ENCODE measurements at regions not wholly inside any gene's neighbourhood (a gene's known extent, or its start where the extent isn't known, plus 50 kb on each side); places are given as distances from the start of the nearest gene placed in this dataset.
"Not testable (repeated sequence)": the region's sequence is repeated elsewhere in the genome, so short reads cannot be mapped to it uniquely, and the experiment has no call there.

DNA sequence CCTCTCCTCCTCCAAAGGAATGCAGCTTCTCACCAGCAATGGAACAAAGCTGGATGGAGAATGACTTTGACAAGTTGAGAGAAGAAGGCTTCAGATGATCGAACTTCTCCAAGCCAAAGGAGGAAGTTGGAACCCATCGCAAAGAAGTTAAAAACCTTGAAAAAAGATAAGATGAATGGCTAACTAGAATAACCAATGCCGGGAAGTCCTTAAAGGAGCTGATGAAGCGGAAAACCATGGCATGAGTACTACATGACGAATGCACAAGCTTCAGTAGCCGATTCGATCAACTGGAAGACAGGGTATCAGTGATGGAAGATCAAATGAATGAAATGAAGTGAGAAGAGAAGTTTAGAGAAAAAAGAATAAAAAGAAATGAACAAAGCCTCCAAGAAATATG is 629.2 kb upstream of the PABPC4L start:
- ATAC-seq; intact Hi-C loops (cut with DNase I); DNase-seq (ENCODE audit: missing footprints): not testable (repeated sequence)

DNA sequence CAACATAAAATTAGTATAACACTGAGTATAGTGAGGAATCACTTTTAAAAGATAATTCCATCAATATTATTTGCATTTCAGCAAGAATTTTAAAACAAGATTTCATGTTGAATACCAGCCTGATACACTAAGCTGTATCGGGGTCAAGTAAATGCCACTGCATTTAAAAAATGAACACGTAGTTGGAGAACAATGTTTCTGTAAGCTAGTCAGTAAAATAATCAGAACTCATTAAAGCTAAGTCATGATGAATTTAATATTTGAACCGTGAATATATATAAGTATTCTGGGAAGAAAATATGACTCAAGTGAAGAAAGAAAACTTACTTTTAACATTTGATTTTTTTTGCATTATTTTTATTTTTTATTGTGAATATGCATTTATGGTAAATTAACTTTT is 611.0 kb upstream of the PABPC4L start:
- ATAC-seq (no peak), DNase-seq (ENCODE audit: missing footprints) (no peak)
- intact Hi-C loops (cut with DNase I), result no loop called here

DNA sequence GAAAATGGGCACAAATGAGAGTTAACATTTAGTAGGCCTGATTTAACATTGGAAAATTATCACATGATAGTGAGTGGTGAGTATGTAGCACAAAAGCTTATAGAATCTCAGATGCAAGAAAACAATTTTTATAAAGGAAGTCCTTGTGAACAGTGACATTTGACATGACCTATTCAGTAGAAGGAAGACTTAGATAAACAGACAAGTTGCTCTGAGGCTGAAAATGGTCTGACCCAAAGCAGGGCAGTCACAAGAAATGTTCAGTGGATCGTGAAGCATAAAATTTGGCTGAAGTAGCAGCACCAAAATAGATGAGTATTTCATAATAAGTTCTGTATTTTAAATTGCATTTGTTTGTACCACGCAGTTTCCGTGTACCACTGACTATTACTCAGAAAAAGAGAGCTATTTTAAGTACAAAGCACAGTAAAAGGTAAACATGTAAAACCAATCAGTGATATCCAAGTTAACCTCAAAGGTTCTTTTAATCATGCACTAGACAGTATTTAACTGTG is 605.7 kb upstream of the PABPC4L start:
- ATAC-seq (no peak), DNase-seq (ENCODE audit: missing footprints) (no peak)
- intact Hi-C loops (cut with DNase I), result no loop called here

DNA sequence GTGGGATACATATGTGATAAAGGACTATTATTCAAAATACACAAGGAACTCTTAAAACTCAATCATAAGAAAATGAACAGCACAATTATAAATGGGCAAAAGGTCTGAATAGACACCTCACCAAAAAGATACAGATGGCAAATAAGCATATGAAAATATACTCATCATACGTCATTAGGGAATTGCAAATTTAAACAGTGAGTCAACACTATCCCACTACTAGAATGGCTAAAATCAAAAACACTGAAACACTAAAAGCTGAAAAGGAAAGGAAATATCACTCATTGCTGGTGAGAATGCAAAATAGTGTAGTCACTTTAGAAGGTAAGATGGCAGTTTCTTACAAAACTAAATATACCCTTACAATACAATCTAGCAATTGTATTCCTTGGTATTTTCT is 597.0 kb upstream of the PABPC4L start:
- ATAC-seq (no peak), DNase-seq (ENCODE audit: missing footprints) (no peak)
- intact Hi-C loops (cut with DNase I), result no loop called here

DNA sequence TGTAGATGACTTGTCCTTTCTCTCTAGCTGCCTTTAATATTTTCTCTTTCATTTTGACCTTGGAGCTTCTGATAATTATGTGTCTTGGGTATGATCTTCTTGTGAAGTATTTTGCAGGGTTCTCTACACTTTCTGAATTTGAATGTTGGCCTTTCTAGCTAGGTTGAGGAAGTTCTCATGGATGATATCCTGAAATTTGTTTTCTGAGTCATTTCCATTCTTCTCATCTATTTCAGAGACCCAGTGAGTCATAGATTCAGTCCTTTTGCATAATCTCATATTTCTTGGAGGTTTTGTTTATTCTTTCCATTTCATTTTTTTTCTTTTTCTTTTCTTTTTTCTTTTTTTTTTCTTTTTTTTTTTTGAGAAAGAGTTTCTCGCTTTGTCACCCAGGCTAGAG is 585.7 kb upstream of the PABPC4L start:
- intact Hi-C loops (cut with DNase I), result no loop called here
- ATAC-seq, result no peak
- DNase-seq (ENCODE audit: missing footprints), result no peak

DNA sequence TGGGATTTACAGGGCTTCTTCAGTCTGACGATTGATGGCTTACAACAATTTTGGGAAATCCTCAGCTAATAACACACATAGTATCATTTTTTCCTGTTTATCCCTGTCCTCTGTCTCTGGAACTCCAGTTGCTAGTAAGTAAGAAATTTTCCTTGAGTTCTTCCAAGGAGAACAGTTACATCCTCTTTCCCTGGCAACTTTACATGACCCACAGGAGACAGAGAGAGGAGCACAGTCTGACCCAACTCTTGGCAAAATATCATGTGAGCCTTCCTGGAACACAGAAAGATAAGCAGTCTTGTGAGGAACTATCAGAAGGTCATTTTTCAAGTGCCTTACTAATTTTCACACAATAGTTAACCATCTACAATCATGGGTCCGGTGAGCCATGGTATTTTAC is 578.7 kb upstream of the PABPC4L start:
- ATAC-seq, result no peak

DNA sequence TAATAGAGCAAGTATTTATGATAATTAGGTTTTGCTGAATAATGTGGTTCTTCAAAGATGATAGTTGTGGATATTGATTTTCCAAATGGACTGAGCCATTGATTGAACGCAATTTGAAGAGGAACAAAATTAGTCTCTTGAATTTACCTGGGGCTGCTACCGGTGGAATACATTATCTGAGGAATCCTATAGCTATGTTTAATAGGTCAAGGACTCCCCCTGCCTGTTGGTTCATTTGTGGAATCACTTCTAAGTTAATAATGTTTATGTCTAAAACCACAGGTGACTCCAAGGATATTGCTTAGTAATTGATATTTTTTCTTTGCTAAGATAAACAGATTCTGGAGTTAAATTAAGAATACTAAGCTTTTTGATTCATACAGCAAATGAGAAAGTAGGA is 576.0 kb upstream of the PABPC4L start:
- ATAC-seq (no peak), DNase-seq (ENCODE audit: missing footprints) (no peak)
- intact Hi-C loops (cut with DNase I), result no loop called here

More for the DNA sequence above, 578.7 kb upstream of the PABPC4L start:
- DNase-seq (ENCODE audit: missing footprints), result no peak
- intact Hi-C loops (cut with DNase I), result no loop called here

DNA sequence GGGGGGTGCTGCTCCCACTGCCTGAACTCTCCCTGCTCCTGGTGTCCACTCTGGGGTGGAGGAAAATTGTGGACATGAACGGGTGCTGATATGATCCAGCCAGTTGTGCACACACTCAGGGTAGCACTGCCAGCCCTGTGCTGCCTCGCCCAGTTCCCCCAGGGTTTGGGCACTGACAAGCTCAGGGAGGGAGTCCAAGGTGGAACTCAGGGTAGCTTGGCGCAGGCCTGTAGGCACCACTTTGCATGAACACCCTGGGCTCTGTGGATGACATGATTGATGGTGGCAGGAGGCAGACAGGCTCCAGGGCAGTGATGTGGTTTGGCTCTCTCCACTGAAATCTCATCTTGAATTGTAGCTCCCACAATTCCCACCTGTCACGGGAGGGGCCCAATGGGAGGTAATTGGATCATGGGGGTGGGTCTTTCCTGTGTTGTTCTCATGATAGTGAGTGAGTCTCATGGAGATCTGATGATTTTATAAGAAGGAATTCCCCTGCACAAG is 572.0 kb upstream of the PABPC4L start:
- ATAC-seq (no peak), DNase-seq (ENCODE audit: missing footprints) (peak; percentile 41)
- intact Hi-C loops (cut with DNase I), result no loop called here

DNA sequence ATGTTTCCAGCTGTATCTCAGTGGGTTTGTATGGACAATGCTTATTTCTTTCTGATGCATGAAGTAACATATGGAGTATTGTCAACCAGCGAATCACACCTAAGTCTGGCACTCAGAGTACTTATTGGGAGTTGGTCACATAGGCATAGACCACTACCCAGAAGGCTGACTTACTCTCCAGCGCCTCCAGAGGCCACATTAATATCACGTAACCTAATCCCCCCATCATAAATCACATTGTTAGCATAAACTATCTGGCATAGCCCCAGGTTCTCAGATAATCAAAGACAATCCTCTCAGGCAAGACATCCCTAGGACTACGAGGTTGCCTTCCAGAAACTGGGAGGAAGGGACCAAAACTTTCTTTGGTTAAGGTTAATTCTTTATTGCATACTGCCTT is 560.5 kb upstream of the PABPC4L start:
- intact Hi-C loops (cut with DNase I), result no loop called here
- DNase-seq (ENCODE audit: missing footprints) (no peak), ATAC-seq (no peak)

DNA sequence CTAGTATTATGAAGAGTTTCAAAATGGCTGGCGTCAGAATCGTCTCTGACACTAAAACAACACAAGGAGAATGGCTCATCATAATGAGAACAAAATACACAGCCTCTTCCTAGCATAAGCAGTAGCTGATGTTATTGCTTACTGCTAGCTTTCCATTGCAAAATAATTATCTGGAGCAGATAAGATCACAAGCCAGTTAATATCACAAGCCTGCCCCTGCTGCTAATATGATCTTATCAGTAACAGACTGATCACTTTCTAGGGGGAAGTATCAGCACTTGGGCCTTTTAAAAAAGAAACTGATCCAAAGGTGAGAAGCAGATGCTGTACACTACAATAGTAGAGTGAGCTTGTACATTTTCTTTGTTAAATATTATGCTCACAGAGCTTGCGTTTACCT is 554.8 kb upstream of the PABPC4L start:
- no peak for DNase-seq (ENCODE audit: missing footprints)
- intact Hi-C loops (cut with DNase I), result no loop called here
- ATAC-seq, result no peak

DNA sequence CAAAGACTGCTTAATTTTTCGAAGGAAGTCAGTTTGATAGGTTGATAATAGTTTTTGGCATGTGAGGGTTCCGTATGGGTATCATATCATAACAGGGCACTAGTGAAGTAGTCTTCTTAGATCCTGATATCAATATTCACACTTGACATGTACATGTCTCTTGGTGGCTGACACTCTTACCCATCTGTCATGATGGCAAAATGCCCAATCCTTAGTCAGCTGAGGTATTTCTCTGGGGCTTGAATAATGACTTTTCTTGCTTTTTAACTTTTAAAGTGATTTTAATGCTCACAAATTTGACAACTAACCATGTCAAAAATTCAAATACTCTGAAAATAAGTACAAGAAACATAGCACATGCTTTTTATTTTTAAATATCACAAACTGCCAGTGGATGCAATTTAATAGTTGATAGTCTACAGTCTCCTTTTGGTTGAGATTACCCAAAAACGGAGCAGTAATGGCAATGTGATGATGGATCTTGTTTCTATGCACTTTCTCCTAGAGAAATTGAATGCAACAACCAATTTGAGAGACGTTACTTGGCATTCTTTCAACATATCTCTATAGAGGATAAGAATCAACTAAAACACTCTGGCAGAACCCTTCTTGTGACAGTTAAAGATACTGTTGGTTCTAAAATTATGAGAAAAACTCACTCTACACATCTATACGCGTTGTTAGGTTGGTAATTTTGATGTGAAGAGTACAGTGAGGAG is 552.9 kb upstream of the PABPC4L start:
- DNase-seq (ENCODE audit: missing footprints), result no peak
- intact Hi-C loops (cut with DNase I), result no loop called here
- ATAC-seq, result no peak

DNA sequence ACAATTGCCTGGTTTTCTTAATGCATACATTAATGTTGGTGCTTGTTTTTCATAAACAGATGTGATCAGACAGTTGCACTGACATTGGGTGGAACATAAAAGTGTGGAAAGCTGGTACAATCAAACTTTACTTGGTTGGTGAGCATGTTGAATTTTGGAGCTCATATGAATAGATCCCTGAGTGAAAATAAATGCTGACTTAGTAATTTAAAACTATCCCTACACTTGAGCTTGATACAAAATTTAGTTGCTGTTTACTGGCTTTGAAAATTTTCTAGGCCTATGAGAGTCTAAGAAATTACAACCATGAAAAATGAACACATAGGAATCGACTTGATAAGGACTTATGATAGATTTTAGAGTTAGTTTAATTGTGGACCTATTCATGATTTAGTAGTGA is 551.8 kb upstream of the PABPC4L start:
- ATAC-seq (no peak), DNase-seq (ENCODE audit: missing footprints) (no peak)
- intact Hi-C loops (cut with DNase I), result no loop called here

DNA sequence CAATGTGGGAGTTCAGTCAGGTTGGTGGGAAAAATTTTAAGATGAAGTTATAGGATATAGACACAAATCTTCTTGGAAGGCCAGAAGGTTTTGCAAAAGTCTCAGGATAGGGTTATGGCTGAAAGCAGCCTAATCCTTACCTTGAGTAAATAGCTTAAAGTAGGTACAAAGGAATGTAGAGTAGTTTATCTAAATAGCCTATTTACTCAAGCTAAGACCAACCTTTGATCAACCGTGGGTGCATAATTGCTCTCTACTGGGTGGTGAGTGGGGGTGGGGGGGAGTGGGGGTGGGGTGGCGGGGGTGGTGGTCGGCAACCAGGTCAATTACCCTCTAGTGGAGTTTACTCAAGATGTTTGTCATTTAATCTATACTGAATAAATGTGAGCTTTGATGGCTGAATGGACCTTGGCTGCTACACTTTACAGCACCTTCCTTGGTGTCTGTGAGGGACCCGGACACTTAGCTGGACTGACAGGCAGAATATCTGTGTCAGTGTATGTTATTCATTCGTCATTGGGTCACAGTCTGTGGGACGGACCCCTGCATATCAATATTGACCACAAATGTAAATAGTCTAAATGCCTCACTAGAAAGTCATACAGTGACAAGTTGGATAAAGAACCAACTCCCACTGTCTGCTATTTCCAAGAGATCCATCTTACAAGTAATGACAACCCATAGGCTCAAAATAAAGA is 545.7 kb upstream of the PABPC4L start:
- intact Hi-C loops (cut with DNase I), result no loop called here
- DNase-seq (ENCODE audit: missing footprints) (no peak), ATAC-seq (no peak)

DNA sequence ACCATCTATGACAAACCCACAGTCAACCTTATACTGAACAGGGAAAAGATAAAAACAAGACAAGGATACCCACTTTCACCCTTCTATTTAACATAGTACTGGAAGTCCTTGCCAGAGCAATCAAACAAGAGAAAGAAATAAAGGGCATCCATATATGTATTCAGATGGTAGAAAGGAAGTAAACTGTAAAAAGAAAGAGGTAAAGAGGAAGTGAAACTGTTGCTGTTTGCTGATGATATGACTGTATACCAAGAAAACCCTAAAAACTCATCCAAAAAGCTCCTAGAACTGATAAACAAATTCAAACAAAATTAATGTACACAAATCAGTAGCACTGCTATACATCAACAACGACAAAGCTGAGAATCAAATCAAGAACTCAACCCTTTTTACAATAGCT is 538.7 kb upstream of the PABPC4L start:
- intact Hi-C loops (cut with DNase I), result no loop called here
- ATAC-seq (no peak), DNase-seq (ENCODE audit: missing footprints) (no peak)

DNA sequence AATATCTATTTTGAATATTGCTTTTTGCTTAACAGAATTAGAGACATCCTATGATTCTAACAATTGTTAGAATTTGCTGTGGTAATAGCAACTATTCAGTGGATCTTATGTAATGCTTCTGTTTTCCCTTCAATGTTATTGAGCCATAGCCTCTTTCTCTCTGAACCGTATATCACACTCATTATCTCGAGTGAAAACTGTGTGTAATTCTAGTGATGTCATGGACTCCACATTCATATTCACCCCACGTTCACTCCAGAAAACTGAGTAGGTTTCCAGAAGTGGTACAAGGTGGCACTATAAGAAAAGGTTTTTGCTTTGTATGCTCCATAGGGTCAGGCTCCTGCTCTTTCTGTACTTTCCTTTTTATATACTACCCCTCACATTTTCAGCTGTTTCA is 534.3 kb upstream of the PABPC4L start:
- DNase-seq (ENCODE audit: missing footprints) (no peak), ATAC-seq (no peak)
- intact Hi-C loops (cut with DNase I), result no loop called here

DNA sequence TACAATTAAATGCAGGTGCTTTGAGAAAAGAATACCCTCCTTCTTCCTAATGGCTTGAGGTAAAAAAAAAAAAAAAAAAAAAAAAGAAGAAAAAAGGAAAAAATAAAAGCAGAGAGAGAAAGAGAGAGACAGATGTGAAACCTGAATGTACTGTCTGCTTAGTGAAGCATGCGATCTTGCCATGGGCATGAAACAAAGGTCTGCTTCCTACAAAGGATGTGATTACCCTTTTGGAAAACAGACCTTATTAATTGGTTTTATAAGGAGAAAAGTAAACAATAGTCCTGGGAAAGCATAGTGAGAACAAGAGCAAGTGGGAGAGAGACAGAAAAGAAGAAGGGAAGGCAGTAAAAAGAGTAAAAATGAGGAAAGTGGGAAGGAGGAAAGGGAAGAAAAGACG is 526.1 kb upstream of the PABPC4L start:
- ATAC-seq (no peak), DNase-seq (ENCODE audit: missing footprints) (no peak)
- intact Hi-C loops (cut with DNase I), result no loop called here

DNA sequence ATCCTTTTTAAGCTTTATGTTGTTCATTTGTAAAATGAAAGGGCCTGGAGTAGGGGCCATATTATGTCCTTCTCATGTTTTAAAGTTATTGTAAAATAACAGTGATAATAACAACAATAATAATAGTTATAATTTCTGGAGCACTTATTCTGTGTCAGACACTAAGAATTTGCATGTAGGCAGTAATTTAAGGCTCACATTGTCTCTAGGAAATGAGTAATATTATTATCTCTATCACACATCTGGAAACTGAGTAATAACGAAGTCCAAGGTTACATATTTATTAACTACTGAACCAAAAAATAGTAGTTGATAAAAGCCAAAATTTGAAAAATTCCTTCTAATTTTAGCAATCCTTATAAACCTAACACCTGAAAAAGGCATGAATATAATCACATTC is 520.7 kb upstream of the PABPC4L start:
- DNase-seq (ENCODE audit: missing footprints) (no peak), ATAC-seq (no peak)
- intact Hi-C loops (cut with DNase I), result no loop called here

DNA sequence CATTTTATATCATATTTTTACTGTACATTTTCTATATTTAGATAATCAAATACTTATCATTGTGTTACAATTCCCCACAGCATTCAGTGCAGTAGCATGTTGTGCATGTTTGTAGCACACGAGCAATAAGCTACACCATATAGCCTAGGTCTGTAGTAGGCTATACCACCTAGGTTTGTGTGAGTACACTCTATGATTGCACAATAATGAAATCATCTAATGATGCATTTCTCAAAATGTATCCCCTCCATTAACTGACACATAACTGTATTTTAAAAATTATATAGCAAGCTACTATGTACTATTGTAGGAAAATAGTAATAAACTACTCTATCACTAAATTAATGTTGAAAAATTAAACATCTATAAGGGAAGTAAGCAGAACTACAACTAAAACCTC is 518.4 kb upstream of the PABPC4L start:
- no peak for ATAC-seq
- no peak for DNase-seq (ENCODE audit: missing footprints)
- intact Hi-C loops (cut with DNase I), result no loop called here

DNA sequence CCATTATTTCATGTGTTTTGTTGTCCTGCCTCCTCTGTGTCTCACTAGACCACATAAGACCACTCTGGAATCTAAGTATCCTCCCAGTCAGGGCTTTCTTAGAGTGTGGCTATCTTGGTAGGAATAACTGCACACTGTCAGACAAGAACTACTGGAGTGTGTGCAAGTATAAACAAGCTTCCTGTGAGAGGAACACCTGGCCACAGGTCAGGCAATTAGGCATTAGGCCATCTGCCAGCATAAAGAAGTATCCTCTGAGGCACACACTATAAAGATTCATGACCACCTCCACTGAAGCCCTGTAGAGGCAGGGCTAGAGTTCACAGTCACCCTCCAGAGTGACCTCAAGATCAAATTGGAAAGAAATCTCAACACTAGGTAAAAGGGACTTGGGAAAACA is 507.0 kb upstream of the PABPC4L start:
- ATAC-seq (no peak), DNase-seq (ENCODE audit: missing footprints) (no peak)
- intact Hi-C loops (cut with DNase I), result no loop called here

DNA sequence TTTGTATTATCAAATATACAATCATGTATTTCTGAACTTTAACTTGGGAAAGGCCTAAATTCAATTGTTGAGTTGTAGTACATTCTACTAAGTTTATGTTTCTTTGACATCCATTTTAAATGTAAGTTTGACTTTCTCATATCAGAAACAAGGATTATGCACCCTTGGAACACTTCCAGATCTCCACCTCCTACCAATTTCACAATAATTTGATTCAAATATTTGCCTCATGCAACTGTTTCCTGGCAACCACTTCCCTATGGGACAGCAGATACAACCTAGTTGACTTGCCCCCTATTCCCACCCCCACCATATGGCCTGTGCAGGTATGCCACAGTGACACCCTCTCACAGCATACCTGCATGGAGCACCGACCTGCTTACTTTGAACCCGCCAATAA is 506.4 kb upstream of the PABPC4L start:
- intact Hi-C loops (cut with DNase I), result no loop called here
- no peak for ATAC-seq

More for the DNA sequence above, 506.4 kb upstream of the PABPC4L start:
- DNase-seq (ENCODE audit: missing footprints), result no peak

All from Right ventricle myocardium inferior (tissue), 1 donor.